ENCODE measurements at regions not wholly inside any gene's neighbourhood (a gene's known extent, or its start where the extent isn't known, plus 50 kb on each side); places are given as distances from the start of the nearest gene placed in this dataset.
"Not testable (repeated sequence)": the region's sequence is repeated elsewhere in the genome, so short reads cannot be mapped to it uniquely, and the experiment has no call there.

GRCh38 chr9:38153910-38154291, 84.9 kb upstream of the SHB start:
- no peak for ATAC-seq

DNA sequence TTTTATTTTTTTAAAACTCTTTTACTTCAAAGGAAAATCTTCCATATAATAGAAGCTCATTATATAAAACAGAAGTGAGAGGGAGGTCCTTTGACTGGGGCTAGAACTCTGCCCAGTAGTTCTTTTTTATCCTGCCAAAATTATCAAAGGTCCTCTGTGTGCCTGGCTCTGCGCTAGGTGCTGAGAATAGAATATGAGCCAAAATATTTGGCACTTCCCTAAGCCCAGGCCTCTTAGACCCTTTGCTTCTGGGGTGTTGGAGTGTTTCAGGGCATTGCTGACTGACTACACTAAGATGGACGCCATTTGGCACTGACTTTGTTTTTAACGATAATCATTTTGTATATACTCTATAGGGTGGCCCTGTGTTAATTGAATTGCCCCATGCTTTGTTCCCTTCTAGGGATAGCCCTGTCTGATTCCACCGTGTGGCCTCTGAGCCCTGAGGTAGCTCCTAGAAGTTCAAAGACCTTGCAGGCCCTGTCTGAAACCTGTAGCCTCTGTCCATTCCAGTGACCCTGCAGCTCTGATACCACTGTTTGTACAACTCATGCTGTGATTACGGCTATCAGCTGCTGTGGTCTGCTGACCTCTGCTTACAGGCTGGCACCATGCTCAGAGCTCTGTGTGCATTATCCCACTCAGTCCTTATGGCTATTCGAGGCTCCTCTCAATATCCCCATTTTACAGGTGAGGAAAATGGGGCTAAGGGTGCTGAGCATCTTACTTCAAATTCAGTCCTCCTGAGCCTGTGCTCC, 84.3 kb upstream of the SHB start:
- ATAC-seq = no peak

DNA sequence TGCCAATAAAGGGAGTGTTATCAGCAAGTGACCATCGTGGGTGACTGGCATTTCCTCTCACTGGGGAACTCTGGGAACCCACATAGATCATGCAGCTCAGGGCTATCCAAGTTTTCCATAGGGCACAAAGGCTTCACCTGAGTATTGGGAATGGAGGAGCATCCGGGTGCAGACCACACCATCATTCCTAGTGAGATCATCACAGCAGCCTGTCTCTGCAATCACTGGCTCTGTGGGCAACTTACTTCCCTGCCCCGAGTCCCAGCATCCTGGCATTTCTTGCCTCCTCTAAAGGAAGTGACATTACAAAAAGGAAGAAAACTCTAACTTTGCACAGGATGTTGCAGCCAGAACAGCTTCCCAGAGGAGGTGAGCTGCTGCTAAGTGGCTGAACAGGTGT, 80.6 kb upstream of the SHB start:
- ATAC-seq = no peak

DNA sequence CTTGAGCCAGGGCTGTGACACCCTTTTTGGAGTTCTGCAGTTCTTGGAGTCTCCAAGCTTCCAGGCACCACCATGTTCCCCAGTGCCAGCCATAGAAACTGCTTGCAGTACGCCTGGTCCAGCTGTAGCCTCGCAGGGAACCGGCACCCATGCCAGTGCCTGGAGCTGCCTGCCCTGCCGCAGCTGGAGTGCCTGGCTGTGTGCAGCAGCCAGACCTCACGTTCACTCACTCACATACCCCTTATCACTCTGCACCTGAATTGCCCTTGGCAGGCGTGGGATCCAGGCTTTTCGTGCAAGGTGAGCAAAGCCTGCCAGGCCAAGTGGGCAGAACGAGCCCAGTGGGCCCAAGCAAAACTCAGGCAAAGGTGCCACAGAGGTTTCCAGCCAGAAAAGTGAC, 77.8 kb upstream of the SHB start:
- ATAC-seq = no peak

- ATAC-seq = no peak
Observed at GRCh38 chr9:38145526-38146053, 76.6 kb upstream of the SHB start.

GRCh38 chr9:38144421-38144820, 75.4 kb upstream of the SHB start:
- ATAC-seq = no peak

DNA sequence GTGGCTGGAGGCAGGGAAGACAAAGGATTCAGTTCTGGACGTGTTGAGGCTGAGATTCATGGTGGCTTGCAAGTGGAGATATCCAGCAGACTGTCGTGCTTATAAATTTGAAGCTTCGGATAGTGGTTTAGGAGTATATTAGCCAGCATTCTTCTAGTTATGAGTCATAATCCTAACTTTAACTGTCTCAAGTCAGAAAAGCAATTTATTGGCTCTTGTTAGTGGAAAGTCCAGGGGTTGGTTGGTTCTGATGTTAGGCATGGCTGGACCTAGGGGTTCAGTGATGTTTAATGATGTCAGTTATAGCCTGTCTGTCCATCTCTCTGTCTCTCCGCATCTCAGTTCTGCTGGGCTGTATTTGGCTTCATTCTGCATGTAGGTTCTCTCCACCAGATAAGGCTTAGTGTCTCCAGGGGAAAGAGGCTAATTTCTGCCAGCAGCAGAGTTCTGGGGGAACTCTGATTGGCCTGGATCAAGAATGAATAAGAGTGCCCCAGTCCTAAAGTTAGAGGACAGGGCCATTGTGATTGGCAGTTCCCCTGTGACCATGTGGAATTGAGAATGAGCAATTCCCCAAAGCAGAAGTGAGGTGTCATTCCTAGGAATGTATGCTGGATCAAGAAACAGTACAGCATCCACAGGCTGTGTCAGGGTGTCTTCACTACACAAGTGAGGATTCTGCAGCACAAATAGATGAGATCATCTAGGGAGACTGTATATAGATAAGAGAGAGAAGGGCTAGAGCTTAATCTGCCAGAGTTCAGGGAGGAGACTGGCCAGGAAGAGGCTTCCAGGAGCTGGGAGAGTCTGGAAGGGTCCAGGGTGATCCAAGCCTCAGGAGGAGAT, 72.9 kb upstream of the SHB start:
- no peak for ATAC-seq

- ATAC-seq = no peak
Observed at GRCh38 chr9:38138276-38138675, 69.2 kb upstream of the SHB start.

DNA sequence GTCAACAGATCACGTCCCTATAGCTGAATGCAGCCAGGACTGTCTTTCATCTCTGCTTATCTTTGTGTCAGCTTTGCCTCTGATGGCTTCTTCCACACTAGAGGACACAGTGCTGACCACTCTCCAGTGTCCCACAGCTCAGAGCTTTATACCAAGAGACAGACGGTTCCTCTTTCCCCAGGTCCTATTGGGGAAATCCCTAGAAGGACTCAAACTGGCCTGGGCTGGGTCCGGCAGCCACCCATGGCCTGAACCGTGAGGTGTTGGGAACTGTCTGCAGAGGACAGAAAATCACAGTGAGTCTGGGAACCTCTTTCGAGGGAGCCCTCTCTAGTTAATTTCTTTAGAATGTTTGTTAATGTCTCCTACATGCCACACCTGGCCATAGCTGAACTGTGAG, 68.3 kb upstream of the SHB start:
- ATAC-seq = no peak

GRCh38 chr9:38136386-38136785, 67.4 kb upstream of the SHB start:
- no peak for ATAC-seq

- ATAC-seq = no peak
Observed at GRCh38 chr9:38134611-38135237, 65.7 kb upstream of the SHB start.

- no peak for ATAC-seq
Observed at GRCh38 chr9:38133595-38133994, 64.6 kb upstream of the SHB start.

DNA sequence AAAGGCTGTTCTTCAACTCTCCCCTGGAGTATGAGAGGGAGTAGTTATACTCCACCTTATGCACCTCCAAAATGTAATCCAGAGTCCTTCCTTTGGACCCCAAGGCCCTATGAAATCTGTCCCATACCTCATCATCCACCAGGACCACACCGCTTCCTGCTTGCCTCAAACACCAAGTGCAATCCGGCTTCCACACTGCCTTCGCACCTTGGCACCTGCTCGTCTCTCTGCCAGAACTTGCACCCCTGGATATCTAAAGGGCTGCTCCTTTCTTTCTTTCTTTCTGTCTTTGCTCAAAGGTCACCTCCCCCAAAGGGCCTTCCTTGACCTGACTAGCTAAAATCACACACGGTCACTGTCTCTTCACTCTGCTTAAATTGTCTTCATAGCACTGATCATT, 63.9 kb upstream of the SHB start:
- no peak for ATAC-seq

DNA sequence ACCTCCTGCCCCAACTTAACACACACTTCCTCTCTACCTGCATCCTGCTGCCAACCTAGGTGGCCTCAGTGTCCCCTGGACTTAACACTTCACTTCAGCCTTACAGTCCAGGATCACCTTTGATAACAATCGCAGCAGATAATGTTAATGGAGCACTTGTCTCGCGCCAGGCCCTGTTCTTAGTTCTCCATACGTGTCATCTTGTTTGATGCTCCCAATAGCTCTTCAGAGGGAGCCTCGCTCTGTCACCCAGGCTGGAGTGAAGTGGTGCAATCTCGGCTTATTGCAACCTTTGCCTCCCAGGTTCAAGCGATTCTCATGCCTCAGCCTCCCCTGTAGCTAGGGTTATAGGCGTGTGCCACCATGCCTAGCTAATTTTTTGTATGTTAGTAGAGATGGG, 62.7 kb upstream of the SHB start:
- no peak for ATAC-seq

DNA sequence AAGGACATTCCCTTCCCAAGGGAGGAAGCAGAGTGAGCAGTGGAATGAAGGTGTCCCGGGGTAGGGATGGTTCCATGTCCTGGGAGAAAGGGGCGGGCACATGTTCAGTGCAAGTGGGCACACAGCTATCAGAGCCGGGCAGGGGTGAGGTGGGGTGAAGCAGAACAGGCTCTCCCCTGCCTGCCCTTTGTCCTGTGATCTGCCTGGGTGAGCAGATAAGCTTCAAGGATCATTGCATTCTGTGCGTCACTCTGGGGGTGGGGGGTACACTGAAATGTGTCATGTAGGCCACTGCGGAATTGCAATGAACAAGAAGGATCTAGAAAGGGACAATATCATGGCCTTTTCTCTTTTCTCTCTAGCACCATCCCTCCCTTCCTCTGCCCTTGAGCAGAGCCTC, 61.7 kb upstream of the SHB start:
- no peak for ATAC-seq

GRCh38 chr9:38129366-38129765, 60.3 kb upstream of the SHB start:
- no peak for ATAC-seq

DNA sequence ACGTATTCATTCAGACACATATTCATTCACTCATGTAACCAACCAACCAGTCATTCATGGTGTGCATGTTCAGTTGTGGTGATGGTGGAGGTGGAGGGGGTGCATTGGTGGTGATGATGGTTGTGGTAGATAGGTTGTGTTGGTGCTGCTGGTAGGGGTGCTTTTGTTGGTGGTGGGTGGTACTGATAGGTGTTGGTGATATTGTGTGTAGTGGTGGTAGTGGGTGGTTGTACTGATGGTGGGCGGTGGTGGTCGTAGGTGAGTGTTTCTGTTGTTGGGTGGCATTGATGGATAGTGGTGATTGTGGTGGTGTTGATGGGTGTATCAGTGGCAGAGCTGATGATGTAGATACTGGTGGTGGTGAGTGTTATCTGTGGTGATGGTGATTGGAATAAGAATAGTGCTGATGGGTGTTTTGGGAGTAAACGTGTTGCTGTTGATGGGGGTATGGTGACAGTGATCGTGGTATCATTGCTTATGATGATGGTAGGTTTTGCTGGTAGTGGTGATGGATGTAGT, 59.8 kb upstream of the SHB start:
- ATAC-seq = no peak

GRCh38 chr9:38127271-38127839, 58.3 kb upstream of the SHB start:
- no peak for ATAC-seq

GRCh38 chr9:38126730-38127129, 57.7 kb upstream of the SHB start:
- peak; percentile 64 for ATAC-seq

DNA sequence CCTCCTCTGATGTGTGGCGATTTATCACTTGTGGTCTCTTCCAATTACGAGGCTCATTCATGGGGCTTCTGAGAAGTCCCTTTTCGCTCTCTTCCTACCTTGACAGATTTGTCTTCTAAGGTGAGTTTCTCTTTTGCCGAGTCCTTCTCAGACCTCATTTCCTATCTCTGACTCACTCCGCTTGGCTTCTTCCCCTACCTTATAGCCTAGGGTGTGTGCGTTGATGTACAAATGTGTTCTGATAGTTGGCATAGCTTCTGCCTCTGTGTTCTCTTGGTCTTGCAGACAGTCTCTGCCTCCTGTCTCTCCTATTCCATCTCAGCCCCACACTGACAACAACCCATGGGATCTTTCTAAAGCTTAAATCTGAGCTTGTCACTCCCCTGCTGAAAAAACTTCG, 56.9 kb upstream of the SHB start:
- peak; percentile 92 for ATAC-seq

- not testable (repeated sequence) for ATAC-seq
Observed at GRCh38 chr9:38123359-38123758, 54.3 kb upstream of the SHB start.

GRCh38 chr9:38120961-38121360, 51.9 kb upstream of the SHB start:
- ATAC-seq = no peak
